ENCODE measurements at regions not wholly inside any gene's neighbourhood (a gene's known extent, or its start where the extent isn't known, plus 50 kb on each side); places are given as distances from the start of the nearest gene placed in this dataset.

- no peak for DNase-seq (ENCODE audit: low read depth in 2 of 3, low spot score in 2 of 3)
Observed at GRCh38 chr22:22410677-22411076, 97.9 kb downstream of the ZNF280B start.

GRCh38 chr22:22414266-22414665 is 94.3 kb downstream of the ZNF280B start:
- no peak for DNase-seq (ENCODE audit: low read depth in 2 of 3, low spot score in 2 of 3)

GRCh38 chr22:22417495-22418162 is 90.9 kb downstream of the ZNF280B start:
- DNase-seq (ENCODE audit: low read depth in 2 of 3, low spot score in 2 of 3) = no peak

- DNase-seq (ENCODE audit: low read depth in 2 of 3, low spot score in 2 of 3) = no peak
Observed at GRCh38 chr22:22418163-22418549, 90.4 kb downstream of the ZNF280B start.

- no peak for DNase-seq (ENCODE audit: low read depth in 2 of 3, low spot score in 2 of 3)
Observed at GRCh38 chr22:22418957-22419356, 89.6 kb downstream of the ZNF280B start.

GRCh38 chr22:22420580-22420979 is 88.0 kb downstream of the ZNF280B start:
- no peak for DNase-seq (ENCODE audit: low read depth in 2 of 3, low spot score in 2 of 3)

- no peak for DNase-seq (ENCODE audit: low read depth in 2 of 3, low spot score in 2 of 3)
Observed at GRCh38 chr22:22421392-22421791, 87.2 kb downstream of the ZNF280B start.

- peak; percentile 4 to 87 (median 74) for DNase-seq (ENCODE audit: low read depth in 2 of 3, low spot score in 2 of 3)
Observed at GRCh38 chr22:22422629-22423112, 85.9 kb downstream of the ZNF280B start.

GRCh38 chr22:22423681-22424080 is 84.9 kb downstream of the ZNF280B start:
- no peak for DNase-seq (ENCODE audit: low read depth in 2 of 3, low spot score in 2 of 3)

GRCh38 chr22:22424210-22424800 is 84.2 kb downstream of the ZNF280B start:
- no peak for DNase-seq (ENCODE audit: low read depth in 2 of 3, low spot score in 2 of 3)

- DNase-seq (ENCODE audit: low read depth in 2 of 3, low spot score in 2 of 3) = no peak
Observed at GRCh38 chr22:22424956-22425355, 83.6 kb downstream of the ZNF280B start.

- no peak for DNase-seq (ENCODE audit: low read depth in 2 of 3, low spot score in 2 of 3)
Observed at GRCh38 chr22:22425356-22425755, 83.2 kb downstream of the ZNF280B start.

- no peak for DNase-seq (ENCODE audit: low read depth in 2 of 3, low spot score in 2 of 3)
Observed at GRCh38 chr22:22425783-22426624, 82.5 kb downstream of the ZNF280B start.

GRCh38 chr22:22427542-22428065 is 80.9 kb downstream of the ZNF280B start:
- no peak for DNase-seq (ENCODE audit: low read depth in 2 of 3, low spot score in 2 of 3)

- no peak for DNase-seq (ENCODE audit: low read depth in 2 of 3, low spot score in 2 of 3)
Observed at GRCh38 chr22:22428222-22429098, 80.1 kb downstream of the ZNF280B start.

GRCh38 chr22:22429369-22430108 is 79.0 kb downstream of the ZNF280B start:
- DNase-seq (ENCODE audit: low read depth in 2 of 3, low spot score in 2 of 3) = no peak

GRCh38 chr22:22430111-22430820 is 78.3 kb downstream of the ZNF280B start:
- DNase-seq (ENCODE audit: low read depth in 2 of 3, low spot score in 2 of 3) = no peak

GRCh38 chr22:22431271-22432220 is 77.0 kb downstream of the ZNF280B start:
- DNase-seq (ENCODE audit: low read depth in 2 of 3, low spot score in 2 of 3) = peak; percentile 14 to 77 (median 65)
